SK-N-MC (cell line): ENCODE measurements at regions not wholly inside any gene's neighbourhood (a gene's known extent, or its start where the extent isn't known, plus 50 kb on each side); places are given as distances from the start of the nearest gene placed in this dataset.

ENCODE experiments used
- EZH2 ChIP-seq: fragments of 200-600 bp; sonication (generic); IDR thresholded peaks from one replicate; pipeline ENCODE4 v1.6.1; 2017; ENCODE audit warnings: antibody characterized with exemption
- FOXP2 ChIP-seq: optimal IDR thresholded peaks from 2 replicates; pipeline ENCODE3; 2011; ENCODE audit warnings: mild to moderate bottlenecking, moderate library complexity; ENCODE audit not compliant: insufficient read depth; ENCODE audit errors: extremely low read length, control extremely low read depth
- POLR2AphosphoS5 ChIP-seq: IDR thresholded peaks from 2 replicates; pipeline ENCODE4 v1.6.1; 2012; ENCODE audit warnings: mild to moderate bottlenecking, low read depth, low read length, borderline replicate concordance

GRCh38 chr2:16908656-16909055 is 243.0 kb upstream of the CYRIA start:
- TF ChIP-seq POLR2AphosphoS5, result no peak
- no peak for TF ChIP-seq EZH2
- TF ChIP-seq FOXP2, result no peak
